ENCODE measurements at regions not wholly inside any gene's neighbourhood (a gene's known extent, or its start where the extent isn't known, plus 50 kb on each side); places are given as distances from the start of the nearest gene placed in this dataset.

DNA sequence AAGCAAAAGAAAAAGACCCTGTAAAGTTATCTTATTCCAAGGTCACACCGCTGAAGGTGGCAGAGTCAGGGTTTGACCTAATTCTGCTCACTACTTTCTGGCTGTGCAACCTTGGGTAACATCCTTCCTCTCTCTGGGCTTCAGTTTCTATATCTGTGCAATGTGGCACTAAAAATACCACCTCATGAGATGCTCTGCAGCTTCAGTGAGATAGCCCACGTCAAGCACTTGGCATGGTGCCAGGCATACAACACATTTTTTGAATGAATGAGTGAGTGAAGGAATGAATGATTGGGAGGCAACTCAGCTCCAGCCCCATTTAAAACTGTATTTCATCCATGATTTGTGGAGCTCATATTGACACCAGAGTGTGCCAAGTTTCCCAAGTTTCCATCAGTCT lies 62.3 kb downstream of the FOXI1 start:
- no peak for TF ChIP-seq GATA3 (IDR thresholded peaks at IDR 0.05; ENCODE audit: low read depth, low read length)
- no peak for TF ChIP-seq GATA2 (IDR thresholded peaks at IDR 0.05; ENCODE audit: low read depth, low read length)
